HG03066 (cell line): ENCODE measurements at regions not wholly inside any gene's neighbourhood (a gene's known extent, or its start where the extent isn't known, plus 50 kb on each side); places are given as distances from the start of the nearest gene placed in this dataset.

Experiments used
- ATAC-seq: cut with Tn5 transposase; IDR thresholded peaks from one replicate; pipeline ENCODE4 v1.9.1; 2021; ENCODE audit warnings: low read depth; ENCODE audit not compliant: unreplicated experiment

DNA sequence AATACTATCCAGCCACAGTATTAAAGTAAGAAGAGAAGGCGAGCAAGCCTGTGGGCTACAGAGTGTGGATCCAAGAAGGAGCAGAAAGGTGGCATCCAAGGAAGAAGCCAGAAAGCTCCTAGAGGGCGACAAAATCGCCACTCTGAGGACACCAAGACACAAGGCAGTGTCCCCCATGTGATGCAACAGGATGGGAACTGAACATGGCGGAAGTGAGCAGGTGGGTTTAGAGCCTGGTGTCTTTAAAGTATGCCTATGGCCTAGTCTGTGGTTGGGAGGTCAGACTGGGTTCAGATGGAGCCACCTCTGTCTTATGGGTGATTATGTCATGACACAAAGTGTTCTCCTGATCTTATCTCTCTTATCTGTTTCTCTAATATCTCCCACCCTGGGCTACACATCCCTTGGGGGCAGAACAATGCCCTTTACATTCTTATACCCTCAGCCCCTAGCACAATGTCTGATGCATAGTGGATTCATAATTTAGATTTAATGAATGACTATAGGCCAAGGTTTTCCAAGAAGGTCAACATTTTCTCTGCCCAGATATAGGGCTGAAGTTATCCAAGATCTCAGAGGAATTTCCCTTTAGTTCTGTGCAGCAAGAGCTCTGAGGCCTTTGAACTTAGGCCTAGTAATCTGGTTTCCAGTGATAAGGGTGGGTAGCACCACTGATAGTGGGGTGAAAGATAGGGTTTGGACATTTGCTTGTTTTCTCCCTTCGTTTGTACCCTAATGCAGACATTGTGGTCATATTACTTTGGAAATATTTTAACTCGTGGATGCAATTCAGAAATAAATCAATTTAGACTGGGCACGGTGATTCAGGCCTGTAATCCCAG lies 167.3 kb upstream of the AKIRIN2 start:
- ATAC-seq = no peak

DNA sequence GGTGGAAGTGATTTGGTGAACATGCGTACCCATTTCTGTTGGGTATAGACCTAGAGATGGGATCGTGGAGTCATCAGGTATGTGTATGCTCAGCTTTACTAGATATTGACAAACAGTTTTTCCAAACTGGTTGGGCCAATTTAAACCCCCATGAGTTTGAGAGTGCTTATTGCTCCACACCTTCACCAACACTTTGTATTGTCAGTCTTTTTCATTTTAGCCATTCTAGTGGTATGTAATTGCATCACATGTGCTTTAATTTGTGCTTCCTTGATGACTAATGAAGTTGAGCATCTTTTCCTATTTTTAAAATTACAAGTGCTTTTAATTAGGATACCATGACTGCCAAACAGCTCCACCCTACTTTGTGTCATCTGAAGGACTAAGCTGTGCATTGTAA lies 158.9 kb upstream of the AKIRIN2 start:
- ATAC-seq = no peak

DNA sequence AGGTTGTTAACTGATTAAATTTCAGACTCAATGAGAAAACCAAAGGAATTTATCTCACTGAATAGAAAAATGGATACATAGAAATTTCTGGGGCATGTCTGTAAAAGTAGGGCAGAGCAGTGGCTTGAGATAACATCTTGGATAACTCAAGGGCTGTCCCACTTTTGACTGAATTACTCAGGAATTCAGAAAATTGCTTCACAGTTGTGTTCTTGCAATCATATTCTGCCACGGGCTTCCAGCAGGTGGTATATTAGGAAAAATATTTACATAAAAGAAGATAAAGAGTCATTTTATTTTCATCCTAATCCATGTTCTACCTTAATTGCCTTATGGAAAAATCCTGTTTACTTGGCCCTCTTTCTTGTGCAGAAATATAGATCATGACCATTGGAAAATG lies 156.4 kb upstream of the AKIRIN2 start:
- ATAC-seq = no peak

DNA sequence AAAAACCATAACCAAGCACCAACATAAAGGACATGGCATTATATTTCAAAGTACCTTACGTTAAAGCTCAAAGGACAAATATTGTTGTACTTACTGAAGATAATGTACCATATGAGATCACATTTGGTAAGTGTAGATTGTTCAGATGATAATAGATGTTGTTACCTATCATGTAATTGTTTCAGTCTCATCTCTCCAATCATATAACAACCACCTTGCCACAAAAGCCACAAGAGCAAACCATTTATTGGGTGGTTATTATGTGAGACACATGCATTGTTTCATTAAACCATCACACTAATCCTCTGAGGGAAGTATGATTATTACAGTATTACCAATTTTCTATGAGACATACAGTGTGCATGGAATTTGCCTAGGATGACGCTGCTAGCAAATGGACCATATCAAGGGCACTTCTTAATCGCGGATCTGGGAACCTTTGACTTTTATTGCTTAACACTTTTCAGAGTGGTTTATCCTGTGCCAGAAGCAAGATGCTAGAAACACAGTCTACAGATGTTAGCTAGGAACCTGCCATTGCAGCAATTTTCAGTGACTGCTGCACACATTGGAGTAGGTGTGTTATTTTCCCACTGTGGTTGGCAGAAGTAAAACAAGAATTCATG lies 149.8 kb upstream of the AKIRIN2 start:
- no peak for ATAC-seq

DNA sequence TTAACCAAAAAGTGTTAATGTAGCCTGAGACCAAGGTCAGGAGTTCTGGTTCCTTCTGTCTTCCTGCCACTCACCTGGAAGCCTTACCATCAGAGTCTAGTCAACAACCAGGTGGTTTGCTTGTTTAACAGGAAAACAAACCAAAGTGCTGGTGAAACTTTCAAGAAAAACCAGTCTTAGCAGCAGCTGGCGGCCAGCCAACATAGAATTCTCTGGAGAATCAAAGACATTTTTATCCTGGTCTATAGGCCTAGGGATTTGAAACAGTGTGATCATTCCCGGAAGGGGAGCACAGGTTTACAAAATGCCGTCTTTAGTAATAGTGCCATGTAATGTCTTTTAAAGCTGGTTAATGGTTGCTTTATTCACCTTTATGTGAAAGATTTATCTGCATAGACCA lies 146.6 kb upstream of the AKIRIN2 start:
- no peak for ATAC-seq

DNA sequence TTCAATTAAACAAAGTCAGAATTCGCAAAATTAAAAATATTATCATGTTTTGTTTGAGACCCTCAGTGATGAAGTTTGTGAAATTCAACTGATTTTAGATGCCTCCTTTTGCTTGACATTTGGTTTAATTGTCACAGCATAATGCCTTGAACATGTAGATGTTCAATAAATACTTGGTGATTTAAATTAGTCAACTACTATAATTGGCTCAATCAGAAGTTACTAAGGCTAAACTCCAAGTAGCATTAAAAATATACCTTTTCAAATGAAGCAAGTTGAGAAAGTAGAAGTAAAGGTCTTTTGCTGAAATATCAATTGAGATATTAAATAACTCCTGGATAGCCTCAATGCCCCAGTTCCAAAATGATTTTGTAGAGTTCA lies 145.8 kb upstream of the AKIRIN2 start:
- ATAC-seq = no peak

DNA sequence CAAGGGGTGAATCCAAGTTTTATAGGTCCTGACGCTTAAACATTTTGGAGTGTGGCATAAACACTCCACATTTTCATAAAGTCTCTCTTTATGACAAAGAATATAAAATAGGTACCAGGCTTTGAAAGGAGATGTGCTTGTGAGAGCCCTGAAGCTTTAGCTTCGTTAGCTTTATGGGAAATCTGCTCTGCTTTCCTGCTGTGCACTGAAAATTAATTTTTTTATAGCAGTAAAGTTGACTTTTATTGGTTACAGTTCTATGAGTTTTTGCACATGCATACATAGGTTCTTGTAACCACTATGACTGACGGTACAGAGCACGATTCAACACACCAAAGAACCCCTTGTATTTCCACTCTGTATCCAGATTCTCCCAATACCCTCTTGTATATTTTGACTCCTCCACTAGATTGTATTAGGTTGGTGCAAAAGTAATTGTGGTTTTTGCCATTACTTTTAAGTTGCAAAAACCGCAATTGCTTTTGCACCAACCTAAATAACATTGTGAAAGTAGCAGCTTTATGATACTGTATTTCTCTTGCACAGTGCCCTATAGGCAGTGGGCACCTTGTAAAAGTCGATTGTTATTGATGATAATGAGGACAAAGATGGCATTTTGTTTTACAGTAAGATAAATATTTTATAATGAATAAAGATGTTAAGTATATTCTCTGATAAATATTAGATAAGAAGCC lies 145.2 kb upstream of the AKIRIN2 start:
- no peak for ATAC-seq

DNA sequence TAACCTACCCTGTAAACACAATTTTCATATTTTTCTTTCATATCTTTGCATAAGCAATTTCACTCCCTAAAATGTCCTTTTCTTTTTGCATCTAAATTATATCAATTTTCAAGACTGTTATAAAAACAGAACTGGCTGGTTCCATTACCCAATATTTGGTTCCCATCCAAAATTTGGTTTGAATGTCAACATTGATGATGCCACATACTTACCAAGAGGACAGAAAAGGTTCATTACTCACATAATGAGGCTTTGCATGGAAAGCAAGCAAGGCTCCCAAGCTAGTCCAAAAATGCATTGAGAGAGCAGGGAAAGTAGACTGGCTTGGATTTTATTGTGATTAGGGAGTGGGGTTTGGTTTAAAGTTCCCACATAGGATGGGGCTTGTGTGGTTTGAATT lies 144.4 kb upstream of the AKIRIN2 start:
- ATAC-seq = no peak

DNA sequence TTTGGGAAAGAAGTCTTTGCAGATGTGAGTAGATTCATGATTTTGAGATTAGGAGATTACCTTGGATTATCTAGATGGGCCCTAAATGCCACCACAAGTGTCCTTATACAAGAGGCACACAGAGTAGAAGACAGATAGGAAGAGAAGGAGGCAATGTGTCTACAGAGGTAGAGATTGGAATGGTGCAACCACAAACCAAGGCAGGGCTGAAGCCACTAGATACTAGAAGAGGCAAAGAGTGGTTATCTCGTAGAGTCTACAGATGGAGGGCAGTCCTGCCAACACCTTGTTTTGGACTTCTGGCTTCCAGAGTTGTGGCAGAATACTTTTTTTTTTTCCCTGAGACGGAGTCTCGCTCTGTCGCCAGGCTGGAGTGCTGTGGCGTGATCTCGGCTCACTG lies 138.3 kb upstream of the AKIRIN2 start:
- ATAC-seq = no peak

DNA sequence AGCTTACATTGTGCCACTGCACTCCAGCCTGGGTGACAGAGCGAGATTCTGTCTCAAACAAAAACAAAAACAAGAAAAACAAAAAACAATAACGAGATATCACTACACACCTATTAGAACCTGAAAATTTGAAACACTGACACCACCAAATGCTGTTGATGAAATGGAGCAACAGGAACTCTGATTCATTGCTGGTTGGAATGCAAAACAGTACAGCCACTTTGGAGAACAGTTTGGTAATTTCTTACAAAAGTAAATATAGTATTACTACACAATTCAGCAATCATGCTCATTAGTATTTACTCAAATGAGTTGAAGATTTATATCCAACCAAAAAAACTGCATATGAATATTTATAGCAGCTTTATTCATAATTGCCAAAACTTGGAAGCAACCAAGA lies 135.8 kb upstream of the AKIRIN2 start:
- no peak for ATAC-seq

DNA sequence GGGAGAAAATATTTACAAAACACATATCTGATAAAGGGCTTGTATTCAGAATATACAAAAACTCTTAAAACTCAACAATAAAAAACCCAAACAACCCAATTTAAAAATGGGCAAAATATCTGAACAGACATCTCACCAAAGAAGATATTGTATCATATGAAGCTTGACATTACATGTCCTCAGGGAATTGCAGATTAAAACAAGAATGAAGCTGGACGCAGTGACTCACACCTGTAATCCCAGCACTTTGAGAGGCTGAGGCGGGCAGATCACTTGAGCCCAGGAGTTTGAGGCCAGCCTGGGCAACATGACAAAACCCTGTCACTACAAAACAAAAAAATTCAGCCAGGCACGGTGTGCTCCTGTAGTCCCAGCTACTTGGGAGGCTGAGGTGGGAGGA lies 135.4 kb upstream of the AKIRIN2 start:
- ATAC-seq = no peak

DNA sequence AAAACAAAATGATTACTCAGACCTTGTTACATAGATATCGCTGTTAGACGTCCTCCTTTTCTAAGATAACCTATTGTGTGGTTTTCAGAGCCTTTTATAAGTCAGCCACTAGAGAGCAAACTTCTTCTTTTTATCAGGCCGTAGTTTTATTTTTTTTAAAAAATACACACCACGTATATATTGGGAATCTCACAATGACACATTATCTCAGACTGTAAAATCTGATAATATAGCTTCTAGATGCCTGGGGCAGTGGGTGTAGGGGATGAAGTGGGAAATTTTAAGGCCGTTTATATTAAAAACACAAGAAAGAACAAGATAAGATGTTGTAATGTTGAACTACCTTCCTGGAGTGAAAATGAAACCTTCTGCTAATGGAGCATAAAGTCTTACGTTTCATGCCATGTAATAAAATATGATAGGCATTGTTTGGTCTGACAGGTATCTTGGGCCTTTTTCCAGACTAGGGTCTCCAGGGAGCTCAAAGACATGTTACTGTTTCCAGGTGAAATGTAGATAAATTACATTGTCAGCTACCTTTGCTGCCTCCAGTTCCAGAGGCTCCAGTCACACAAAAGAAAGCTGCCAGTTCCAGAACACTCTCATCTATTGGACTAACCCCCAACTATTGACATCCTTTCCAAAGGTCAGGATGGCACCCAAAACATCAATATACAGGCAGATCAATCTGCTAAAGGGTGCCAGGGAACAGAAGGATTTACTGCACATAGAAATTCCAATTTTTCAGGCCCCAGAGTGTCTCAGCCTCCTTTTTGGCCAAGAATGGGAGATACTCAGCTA lies 130.2 kb upstream of the AKIRIN2 start:
- ATAC-seq = peak; percentile 68

DNA sequence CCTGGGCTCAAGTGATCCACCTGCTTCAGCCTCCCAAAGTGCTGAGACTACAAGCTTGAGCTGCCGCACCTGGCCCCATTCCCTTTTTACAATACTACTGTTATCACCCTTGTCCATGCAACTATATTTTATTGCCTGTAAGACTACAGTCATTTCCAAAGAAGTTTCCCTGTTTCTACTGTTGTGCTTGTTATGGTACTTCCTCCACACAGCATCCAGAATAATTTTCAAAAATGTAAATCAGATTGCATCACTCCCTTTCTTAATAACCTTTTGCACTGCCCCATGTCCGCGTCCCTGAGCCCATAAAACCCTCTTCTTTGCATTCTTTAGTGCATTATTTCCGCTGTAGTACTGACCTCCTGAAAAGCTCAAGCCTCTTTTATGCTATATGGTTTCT lies 128.9 kb upstream of the AKIRIN2 start:
- no peak for ATAC-seq

DNA sequence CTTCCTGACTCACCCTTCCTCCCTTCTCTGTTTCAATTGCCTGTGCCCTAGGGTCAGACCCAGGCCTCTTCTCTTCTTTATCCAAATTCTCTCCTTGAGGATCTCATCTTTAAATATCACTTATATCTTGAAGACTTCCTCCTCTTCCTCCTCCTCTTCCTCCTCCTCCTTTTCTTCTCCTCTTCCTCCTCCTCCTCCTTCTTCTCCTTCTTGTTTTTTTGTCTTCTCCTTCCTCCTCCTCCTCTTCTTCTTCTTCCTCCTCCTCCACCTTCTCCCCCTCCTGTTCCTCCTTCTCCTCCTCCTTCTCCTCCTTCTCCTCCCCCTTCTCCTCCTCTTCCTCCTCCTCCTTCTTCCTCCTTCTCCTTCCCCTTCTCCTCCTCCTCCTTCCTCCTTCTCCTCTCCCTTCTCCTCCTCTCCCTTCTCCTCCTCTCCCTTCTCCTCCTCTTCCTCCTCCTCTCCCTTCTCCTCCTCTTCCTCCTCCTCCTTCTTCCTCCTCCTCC lies 127.6 kb upstream of the AKIRIN2 start:
- ATAC-seq = no peak

DNA sequence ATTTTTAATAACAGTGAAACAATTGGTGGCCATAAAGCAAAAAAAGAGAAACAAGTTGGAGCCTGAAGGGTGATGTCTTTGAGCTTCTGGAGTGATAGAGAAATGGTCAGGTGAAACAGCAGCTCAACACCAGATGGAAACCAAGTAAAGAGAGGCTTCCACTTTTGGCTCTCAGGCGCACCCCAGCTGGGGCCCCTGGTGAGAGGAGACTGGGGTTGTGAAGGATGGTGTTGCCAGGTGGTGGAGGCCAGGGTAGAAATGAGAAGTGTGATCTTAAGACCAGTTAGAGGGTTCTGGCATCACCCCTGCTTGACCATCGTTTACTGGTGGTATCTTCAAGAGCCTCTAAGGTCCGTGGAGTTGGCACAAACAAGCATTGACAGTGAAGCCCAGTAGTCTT lies 126.0 kb upstream of the AKIRIN2 start:
- no peak for ATAC-seq

DNA sequence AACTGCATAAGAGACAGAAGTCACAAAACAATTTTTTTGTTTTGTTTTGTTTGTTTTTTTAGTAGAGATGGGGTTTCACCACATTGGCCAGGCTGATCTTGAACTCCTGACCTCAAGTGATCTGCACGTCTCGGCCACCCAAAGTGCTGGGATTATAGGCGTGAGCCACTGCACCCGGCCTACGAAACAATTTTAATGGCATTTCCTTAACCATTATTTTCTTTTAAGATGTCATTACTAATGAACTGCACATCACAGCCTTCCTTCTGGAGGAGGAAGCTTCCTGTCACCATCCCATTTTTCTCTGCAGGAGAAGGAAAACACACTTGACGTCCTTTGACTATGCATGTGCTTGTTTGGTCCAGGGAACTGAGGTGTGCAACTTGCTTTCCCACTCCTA lies 125.3 kb upstream of the AKIRIN2 start:
- no peak for ATAC-seq

DNA sequence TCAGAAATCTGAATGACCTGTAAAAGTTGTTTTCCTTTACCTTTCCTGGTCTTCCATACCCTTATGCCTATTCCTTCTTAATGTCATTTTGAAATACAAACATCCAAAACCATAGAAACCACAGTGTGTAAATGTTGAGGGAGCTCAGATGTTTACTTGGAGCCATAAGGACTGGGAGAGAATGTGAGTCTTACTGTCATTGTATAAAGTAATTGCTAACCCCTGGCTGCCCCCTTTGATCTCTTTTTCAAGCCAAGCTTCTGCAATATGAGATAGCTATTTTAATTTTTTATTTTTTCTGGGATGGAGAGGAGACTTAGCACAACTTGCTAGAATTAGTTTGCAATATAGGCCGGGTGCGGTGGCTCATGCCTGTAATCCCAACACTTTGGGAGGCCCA lies 124.4 kb upstream of the AKIRIN2 start:
- no peak for ATAC-seq

DNA sequence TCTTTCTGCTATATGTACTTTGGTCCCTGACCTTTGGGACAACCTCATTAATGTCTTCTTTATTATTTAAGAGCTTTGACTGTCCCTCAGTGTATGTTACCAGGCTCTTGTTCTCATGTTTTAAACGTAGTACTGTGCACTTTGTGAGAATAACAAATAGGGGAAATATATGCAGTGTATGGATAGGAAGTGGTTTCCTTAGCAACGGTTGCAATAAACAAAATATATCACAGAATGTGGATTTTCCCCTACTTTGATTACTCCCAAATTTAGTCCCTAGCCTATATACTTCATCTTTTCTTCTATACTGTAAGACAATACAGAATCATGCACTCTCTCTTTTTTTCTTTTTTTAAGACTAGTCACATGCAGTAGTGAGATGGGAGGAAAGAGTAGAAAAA lies 123.8 kb upstream of the AKIRIN2 start:
- no peak for ATAC-seq

DNA sequence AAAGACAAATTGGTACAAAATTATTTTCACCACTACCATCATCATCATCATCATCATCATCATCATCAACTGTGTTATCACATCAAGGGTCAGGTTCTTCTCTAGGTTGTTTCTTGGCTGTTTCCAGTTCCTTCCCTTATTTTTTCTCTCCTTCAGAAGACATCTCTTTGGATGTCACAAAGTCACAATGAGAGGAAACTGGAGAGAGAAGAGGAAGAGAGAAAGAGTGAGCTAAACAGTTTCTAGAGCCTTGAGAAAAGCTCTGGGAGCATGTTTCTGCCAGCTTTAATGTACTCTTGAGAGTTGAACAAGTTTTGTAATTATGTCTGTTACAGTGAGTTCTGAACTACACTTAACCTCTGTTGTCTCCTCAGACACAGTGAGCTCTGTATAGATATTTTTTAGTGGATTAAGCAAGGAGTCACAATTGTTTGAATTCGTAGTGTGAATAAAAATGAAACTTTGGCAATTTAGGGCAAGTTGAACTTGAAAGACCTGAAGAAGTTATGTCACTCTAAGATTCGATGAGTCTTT lies 123.0 kb upstream of the AKIRIN2 start:
- ATAC-seq = no peak

DNA sequence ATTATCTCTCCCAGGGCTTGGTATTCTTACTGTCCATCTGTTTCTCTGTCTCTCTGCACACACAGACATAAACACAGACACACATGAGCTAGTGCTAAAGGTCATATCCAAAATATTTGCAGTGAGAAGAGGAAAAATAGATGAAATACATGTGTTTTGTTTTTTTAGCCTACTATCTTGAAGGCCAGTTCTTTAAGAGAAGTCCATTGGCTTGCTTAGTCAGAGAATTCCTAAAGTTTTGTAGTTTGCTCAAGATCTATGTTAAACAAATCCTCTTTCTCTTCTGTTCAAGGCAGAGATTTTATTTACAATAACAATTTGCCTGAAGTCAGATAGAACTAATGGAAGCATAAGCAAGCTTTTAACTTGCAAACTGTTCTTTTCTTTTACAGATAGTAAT lies 120.0 kb upstream of the AKIRIN2 start:
- ATAC-seq = no peak
